Spleen (tissue), 7 donors: ENCODE measurements at regions not wholly inside any gene's neighbourhood (a gene's known extent, or its start where the extent isn't known, plus 50 kb on each side); places are given as distances from the start of the nearest gene placed in this dataset.

Experiments
- CTCF ChIP-seq, 11 experiments: fragments of 200-600 bp in 7 of 11; fragments of 450-650 bp in 4 of 11; sonication (generic) in 4 of 11; IDR thresholded peaks in 8 of 11; conservative IDR thresholded peaks in 3 of 11; 1 replicate in 7 of 11; 2 replicates in 4 of 11; pipeline versions ENCODE4 v1.4.0 to v1.8.0; 2016 to 2021; ENCODE audit warnings: antibody characterized with exemption in 11 of 11, inconsistent platforms in 4 of 11, mild to moderate bottlenecking in 1 of 11
- POLR2A ChIP-seq, 3 donors: fragments of 450-650 bp; IDR thresholded peaks; one replicate each; pipeline ENCODE4 v1.5.1; 2017; ENCODE audit warnings: antibody characterized with exemption in 3 of 3, mild to moderate bottlenecking in 1 of 3
- POLR2AphosphoS5 ChIP-seq, 3 donors: sonication (generic); formaldehyde crosslinking; IDR thresholded peaks; one replicate each; pipeline ENCODE4 v1.5.1; 2017; ENCODE audit warnings: antibody characterized with exemption in 3 of 3
- donor health status: DM: no; HTN: no; CAD: no; lungs with moderate emphysema.
- donor health status: DM: no; HTN: no; CAD: no.
- donor health status: DM: no; HTN: no; CAD: no.

- TF ChIP-seq CTCF (IDR thresholded peaks at IDR 0.05 in 8 of 11, conservative IDR thresholded peaks at IDR 0.05 in 3 of 11) (no peak), POLR2A (IDR thresholded peaks at IDR 0.05) (no peak), POLR2AphosphoS5 (IDR thresholded peaks at IDR 0.05) (no peak)
Measured at GRCh38 chr6:19354181-19354580, 483.0 kb upstream of the ID4 start.
